HepG2 (cell line): ENCODE measurements at regions not wholly inside any gene's neighbourhood (a gene's known extent, or its start where the extent isn't known, plus 50 kb on each side); places are given as distances from the start of the nearest gene placed in this dataset.

Experiments used
- FOXK1 ChIP-seq: sonication (generic); formaldehyde crosslinking; IDR thresholded peaks from 2 replicates; pipeline ENCODE4 v1.4.0; 2020; ENCODE audit warnings: low read depth, missing genetic modification reagents, borderline replicate concordance
- HOXA9 ChIP-seq: sonication (generic); formaldehyde crosslinking; IDR thresholded peaks from 2 replicates; pipeline ENCODE4 v1.8.1; 2022; ENCODE audit warnings: missing genetic modification reagents, mild to moderate bottlenecking, moderate library complexity, borderline replicate concordance
- JUNB ChIP-seq: sonication (generic); formaldehyde crosslinking; IDR thresholded peaks from 2 replicates; pipeline ENCODE4 v1.8.0; 2022; ENCODE audit warnings: missing genetic modification reagents, mild to moderate bottlenecking, borderline replicate concordance
- MEIS1 ChIP-seq: sonication (generic); formaldehyde crosslinking; IDR thresholded peaks from 2 replicates; pipeline ENCODE4 v1.9.0; 2021; ENCODE audit warnings: mild to moderate bottlenecking, missing genetic modification reagents, moderate library complexity, borderline replicate concordance
- NFE2L1 ChIP-seq: sonication (generic); formaldehyde crosslinking; IDR thresholded peaks from 2 replicates; pipeline ENCODE4 v1.4.0; 2020; ENCODE audit warnings: missing genetic modification reagents, mild to moderate bottlenecking, borderline replicate concordance
- PITX1 ChIP-seq: sonication (generic); formaldehyde crosslinking; IDR thresholded peaks from 2 replicates; pipeline ENCODE4 v1.5.1; 2020; ENCODE audit warnings: mild to moderate bottlenecking, missing genetic modification reagents
- REXO4 ChIP-seq: sonication (generic); formaldehyde crosslinking; IDR thresholded peaks from 2 replicates; pipeline ENCODE4 v1.8.0; 2022; ENCODE audit warnings: missing genetic modification reagents, mild to moderate bottlenecking, borderline replicate concordance
- SMARCC2 ChIP-seq: fragments of 450-650 bp; IDR thresholded peaks from 2 replicates; pipeline ENCODE4 v1.6.1; 2017; ENCODE audit warnings: antibody characterized with exemption, mild to moderate bottlenecking
- SP2 ChIP-seq: sonication (generic); formaldehyde crosslinking; IDR thresholded peaks from 2 replicates; pipeline ENCODE4 v1.5.1; 2020; ENCODE audit warnings: mild to moderate bottlenecking, missing genetic modification reagents
- SRSF1 ChIP-seq: fragments of 200-400 bp; formaldehyde crosslinking; optimal IDR thresholded peaks from 2 replicates; pipeline ENCODE3; 2017; ENCODE audit warnings: mild to moderate bottlenecking, low read depth, low read length, moderate library complexity
- XRCC5 ChIP-seq: fragments of 200-400 bp; formaldehyde crosslinking; optimal IDR thresholded peaks from 2 replicates; pipeline ENCODE3; 2017; ENCODE audit warnings: mild to moderate bottlenecking, low read length
- ZNF180 ChIP-seq: sonication (generic); formaldehyde crosslinking; IDR thresholded peaks from 2 replicates; pipeline ENCODE4 v1.4.0; 2020; ENCODE audit warnings: low read depth, missing genetic modification reagents, borderline replicate concordance
- ZNF33A ChIP-seq: sonication (generic); formaldehyde crosslinking; IDR thresholded peaks from 2 replicates; pipeline ENCODE4 v1.5.1; 2020; ENCODE audit warnings: missing genetic modification reagents, mild to moderate bottlenecking, moderate library complexity, borderline replicate concordance
- ZNF619 ChIP-seq: sonication (generic); formaldehyde crosslinking; IDR thresholded peaks from 2 replicates; pipeline ENCODE4 v1.4.0; 2020; ENCODE audit warnings: mild to moderate bottlenecking, missing genetic modification reagents
- ZNF768 ChIP-seq: sonication (generic); formaldehyde crosslinking; IDR thresholded peaks from 2 replicates; pipeline ENCODE4 v1.4.0; 2020; ENCODE audit warnings: missing genetic modification reagents
- ZSCAN30 ChIP-seq: sonication (generic); formaldehyde crosslinking; IDR thresholded peaks from 2 replicates; pipeline ENCODE4 v1.5.0; 2020; ENCODE audit warnings: mild to moderate bottlenecking, missing genetic modification reagents
- TF ChIP-seq, protein P1 (sequence below), 2 experiments: sonication (generic) in 1 of 2; formaldehyde crosslinking in 1 of 2; IDR thresholded peaks; 2 replicates each; pipeline versions ENCODE4 v1.5.1 to v1.6.1; 2011 to 2020; ENCODE audit warnings: borderline replicate concordance in 1 of 2, low read depth in 1 of 2, low read length in 1 of 2, mild to moderate bottlenecking in 1 of 2, missing genetic modification reagents in 1 of 2, moderate library complexity in 1 of 2
- TF ChIP-seq, protein P2 (sequence below): sonication (generic); formaldehyde crosslinking; IDR thresholded peaks from 2 replicates; pipeline ENCODE4 v1.9.0; 2021; ENCODE audit warnings: missing genetic modification reagents, borderline replicate concordance
- TF ChIP-seq, protein P3 (sequence below): sonication (generic); formaldehyde crosslinking; IDR thresholded peaks from 2 replicates; pipeline ENCODE4 v1.5.0; 2020; ENCODE audit warnings: missing genetic modification reagents
- TF ChIP-seq, protein P4 (sequence below): sonication (generic); formaldehyde crosslinking; IDR thresholded peaks from 2 replicates; pipeline ENCODE4 v1.5.1; 2020; ENCODE audit warnings: missing genetic modification reagents, mild to moderate bottlenecking, borderline replicate concordance
- TF ChIP-seq, protein P5 (sequence below): IDR thresholded peaks from 2 replicates; pipeline ENCODE4 v1.6.1; 2016; ENCODE audit warnings: mild to moderate bottlenecking, missing biosample characterization, missing genetic modification reagents

DNA sequence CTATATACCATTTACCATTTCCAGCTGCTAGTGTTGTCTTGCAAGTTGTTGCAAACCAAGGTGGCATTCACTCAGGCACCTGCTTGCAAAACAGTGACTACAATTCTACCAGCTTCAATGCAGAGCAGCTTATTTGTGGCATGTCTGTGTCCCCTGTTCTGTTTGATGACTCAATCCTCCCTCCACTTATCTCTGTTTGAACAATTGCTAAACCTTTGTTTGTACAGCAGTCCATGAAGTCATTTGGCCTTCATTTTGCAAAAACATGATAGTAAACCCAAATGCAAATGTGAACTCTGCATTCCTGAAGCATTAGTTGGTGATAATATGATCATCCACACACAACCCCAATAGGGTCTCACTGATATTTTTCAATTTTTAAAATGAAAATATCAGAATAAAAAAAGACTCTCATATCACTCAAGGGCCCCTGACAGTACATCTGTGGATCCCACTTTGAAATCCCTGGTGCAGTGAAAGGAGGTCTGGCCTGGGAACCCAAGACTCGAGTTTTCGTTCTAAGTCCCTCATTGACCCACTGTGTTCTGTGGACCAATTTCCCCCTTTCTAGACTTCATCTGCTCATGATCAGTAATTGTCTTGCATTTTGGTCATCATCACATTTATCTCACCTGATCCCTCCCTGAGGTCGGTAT lies 425.4 kb downstream of the RPS24 start (continued):
- TF ChIP-seq, protein P1, sequence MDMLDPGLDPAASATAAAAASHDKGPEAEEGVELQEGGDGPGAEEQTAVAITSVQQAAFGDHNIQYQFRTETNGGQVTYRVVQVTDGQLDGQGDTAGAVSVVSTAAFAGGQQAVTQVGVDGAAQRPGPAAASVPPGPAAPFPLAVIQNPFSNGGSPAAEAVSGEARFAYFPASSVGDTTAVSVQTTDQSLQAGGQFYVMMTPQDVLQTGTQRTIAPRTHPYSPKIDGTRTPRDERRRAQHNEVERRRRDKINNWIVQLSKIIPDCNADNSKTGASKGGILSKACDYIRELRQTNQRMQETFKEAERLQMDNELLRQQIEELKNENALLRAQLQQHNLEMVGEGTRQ (IDR thresholded peaks at IDR 0.05; ENCODE audit: low read depth, low read length) = no peak
- TF ChIP-seq, protein P1 (CRISPR knock-in tag; IDR thresholded peaks at IDR 0.05; ENCODE audit: borderline replicate concordance) = no peak
- TF ChIP-seq MEIS1 (peak; percentile 53; the same call in 1 of the 2 replicates), REXO4 (CRISPR knock-in tag) (no peak), ZNF768 (no peak; the same call in 1 of the 2 replicates), JUNB (CRISPR knock-in tag) (peak; percentile 100), SRSF1 (no peak), SMARCC2 (peak; percentile 99), XRCC5 (peak; percentile 51), PITX1 (CRISPR knock-in tag) (peak; percentile 99), ZSCAN30 (CRISPR knock-in tag) (no peak), NFE2L1 (CRISPR knock-in tag) (no peak), ZNF180 (CRISPR knock-in tag) (no peak), SP2 (no peak), ZNF33A (CRISPR knock-in tag) (no peak), FOXK1 (CRISPR knock-in tag) (peak; percentile 97), ZNF619 (CRISPR knock-in tag) (no peak), HOXA9 (CRISPR knock-in tag) (no peak)
- TF ChIP-seq, protein P2, sequence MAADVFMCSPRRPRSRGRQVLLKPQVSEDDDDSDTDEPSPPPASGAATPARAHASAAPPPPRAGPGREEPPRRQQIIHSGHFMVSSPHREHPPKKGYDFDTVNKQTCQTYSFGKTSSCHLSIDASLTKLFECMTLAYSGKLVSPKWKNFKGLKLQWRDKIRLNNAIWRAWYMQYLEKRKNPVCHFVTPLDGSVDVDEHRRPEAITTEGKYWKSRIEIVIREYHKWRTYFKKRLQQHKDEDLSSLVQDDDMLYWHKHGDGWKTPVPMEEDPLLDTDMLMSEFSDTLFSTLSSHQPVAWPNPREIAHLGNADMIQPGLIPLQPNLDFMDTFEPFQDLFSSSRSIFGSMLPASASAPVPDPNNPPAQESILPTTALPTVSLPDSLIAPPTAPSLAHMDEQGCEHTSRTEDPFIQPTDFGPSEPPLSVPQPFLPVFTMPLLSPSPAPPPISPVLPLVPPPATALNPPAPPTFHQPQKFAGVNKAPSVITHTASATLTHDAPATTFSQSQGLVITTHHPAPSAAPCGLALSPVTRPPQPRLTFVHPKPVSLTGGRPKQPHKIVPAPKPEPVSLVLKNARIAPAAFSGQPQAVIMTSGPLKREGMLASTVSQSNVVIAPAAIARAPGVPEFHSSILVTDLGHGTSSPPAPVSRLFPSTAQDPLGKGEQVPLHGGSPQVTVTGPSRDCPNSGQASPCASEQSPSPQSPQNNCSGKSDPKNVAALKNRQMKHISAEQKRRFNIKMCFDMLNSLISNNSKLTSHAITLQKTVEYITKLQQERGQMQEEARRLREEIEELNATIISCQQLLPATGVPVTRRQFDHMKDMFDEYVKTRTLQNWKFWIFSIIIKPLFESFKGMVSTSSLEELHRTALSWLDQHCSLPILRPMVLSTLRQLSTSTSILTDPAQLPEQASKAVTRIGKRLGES (CRISPR knock-in tag) = no peak
- TF ChIP-seq, protein P3, sequence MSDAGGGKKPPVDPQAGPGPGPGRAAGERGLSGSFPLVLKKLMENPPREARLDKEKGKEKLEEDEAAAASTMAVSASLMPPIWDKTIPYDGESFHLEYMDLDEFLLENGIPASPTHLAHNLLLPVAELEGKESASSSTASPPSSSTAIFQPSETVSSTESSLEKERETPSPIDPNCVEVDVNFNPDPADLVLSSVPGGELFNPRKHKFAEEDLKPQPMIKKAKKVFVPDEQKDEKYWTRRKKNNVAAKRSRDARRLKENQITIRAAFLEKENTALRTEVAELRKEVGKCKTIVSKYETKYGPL (CRISPR knock-in tag) = no peak
- TF ChIP-seq, protein P4, sequence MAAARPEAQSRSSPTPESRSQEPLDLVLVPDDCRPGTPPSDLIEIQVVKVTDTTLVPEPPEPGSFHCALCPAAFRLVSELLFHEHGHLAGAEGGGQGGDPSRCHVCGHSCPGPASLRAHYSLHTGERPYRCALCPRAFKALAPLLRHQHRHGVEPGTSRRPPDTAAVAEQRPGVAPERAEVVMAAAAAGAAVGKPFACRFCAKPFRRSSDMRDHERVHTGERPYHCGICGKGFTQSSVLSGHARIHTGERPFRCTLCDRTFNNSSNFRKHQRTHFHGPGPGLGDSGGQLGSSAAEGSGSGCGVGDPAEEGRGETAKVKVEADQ (CRISPR knock-in tag) = peak; percentile 67; the same call in 1 of the 2 replicates
- TF ChIP-seq, protein P5, sequence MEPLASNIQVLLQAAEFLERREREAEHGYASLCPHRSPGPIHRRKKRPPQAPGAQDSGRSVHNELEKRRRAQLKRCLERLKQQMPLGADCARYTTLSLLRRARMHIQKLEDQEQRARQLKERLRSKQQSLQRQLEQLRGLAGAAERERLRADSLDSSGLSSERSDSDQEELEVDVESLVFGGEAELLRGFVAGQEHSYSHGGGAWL (CRISPR knock-in tag) = no peak
